Ramos (cell line): ENCODE measurements at regions not wholly inside any gene's neighbourhood (a gene's known extent, or its start where the extent isn't known, plus 50 kb on each side); places are given as distances from the start of the nearest gene placed in this dataset.

ENCODE experiments used
- in situ Hi-C: fragments of 300-500 bp; cut with MboI; formaldehyde crosslinking; loops from one replicate; pipeline ENCODE4 v1.14.3; 2022; ENCODE audit warnings: low sequenced_read_pairs; ENCODE audit not compliant: unreplicated experiment

GRCh38 chr4:15215109-15215508, 212.7 kb upstream of the C1QTNF7 start:
- in situ Hi-C loops = no loop called here

- in situ Hi-C loops = loop anchor here (25.0 kb wide), 1 partner anchor 736 kb away; the partner anchor contains the start of gene FGFBP2
Observed at GRCh38 chr4:15226203-15226602, 201.6 kb upstream of the C1QTNF7 start.

- in situ Hi-C loops = loop anchor here (5.0 to 25.0 kb wide), 3 partner anchors 226 to 773 kb away; partner anchors contain the start of gene FGFBP2
Observed at GRCh38 chr4:15231265-15232091, 196.4 kb upstream of the C1QTNF7 start.

- in situ Hi-C loops = loop anchor here (5.0 to 25.0 kb wide), 3 partner anchors 225 to 772 kb away; partner anchors contain the start of gene FGFBP2
Observed at GRCh38 chr4:15232366-15233263, 195.2 kb upstream of the C1QTNF7 start.

- in situ Hi-C loops = loop anchor here (5.0 to 25.0 kb wide), 3 partner anchors 224 to 772 kb away; partner anchors contain the start of gene FGFBP2
Observed at GRCh38 chr4:15233264-15233597, 194.6 kb upstream of the C1QTNF7 start.

GRCh38 chr4:15233626-15234025, 194.2 kb upstream of the C1QTNF7 start:
- in situ Hi-C loops = loop anchor here (5.0 to 25.0 kb wide), 3 partner anchors 224 to 771 kb away; partner anchors contain the start of gene FGFBP2

- in situ Hi-C loops = loop anchor here (5.0 to 25.0 kb wide), 3 partner anchors 223 to 771 kb away; partner anchors contain the start of gene FGFBP2
Observed at GRCh38 chr4:15234116-15234855, 193.5 kb upstream of the C1QTNF7 start.

GRCh38 chr4:15234856-15235126, 193.0 kb upstream of the C1QTNF7 start:
- in situ Hi-C loops = loop anchor here (5.0 to 25.0 kb wide), 3 partner anchors 223 to 770 kb away; partner anchors contain the start of gene FGFBP2

- in situ Hi-C loops = loop anchor here (10.0 to 25.0 kb wide), 2 partner anchors 727 to 770 kb away; partner anchors contain the start of gene FGFBP2
Observed at GRCh38 chr4:15235135-15235534, 192.7 kb upstream of the C1QTNF7 start.

- in situ Hi-C loops = loop anchor here (10.0 to 25.0 kb wide), 2 partner anchors 725 to 767 kb away; partner anchors contain the start of gene FGFBP2
Observed at GRCh38 chr4:15237648-15238230, 190.1 kb upstream of the C1QTNF7 start.

- in situ Hi-C loops = loop anchor here (10.0 to 25.0 kb wide), 2 partner anchors 724 to 766 kb away; partner anchors contain the start of gene FGFBP2
Observed at GRCh38 chr4:15238720-15239119, 189.1 kb upstream of the C1QTNF7 start.

GRCh38 chr4:15239866-15240265, 188.0 kb upstream of the C1QTNF7 start:
- in situ Hi-C loops = loop anchor here (10.0 to 25.0 kb wide), 2 partner anchors 722 to 765 kb away; partner anchors contain the start of gene FGFBP2

- in situ Hi-C loops = loop anchor here (25.0 kb wide), 1 partner anchor 722 kb away; the partner anchor contains the start of gene FGFBP2
Observed at GRCh38 chr4:15240764-15241163, 187.1 kb upstream of the C1QTNF7 start.

GRCh38 chr4:15242021-15242420, 185.8 kb upstream of the C1QTNF7 start:
- in situ Hi-C loops = loop anchor here (25.0 kb wide), 1 partner anchor 720 kb away; the partner anchor contains the start of gene FGFBP2

- in situ Hi-C loops = loop anchor here (25.0 kb wide), 1 partner anchor 718 kb away; the partner anchor contains the start of gene FGFBP2
Observed at GRCh38 chr4:15244354-15244753, 183.5 kb upstream of the C1QTNF7 start.

- in situ Hi-C loops = loop anchor here (25.0 kb wide), 1 partner anchor 717 kb away; the partner anchor contains the start of gene FGFBP2
Observed at GRCh38 chr4:15245006-15245530, 182.8 kb upstream of the C1QTNF7 start.

- in situ Hi-C loops = no loop called here
Observed at GRCh38 chr4:15250021-15250441, 177.8 kb upstream of the C1QTNF7 start.

- in situ Hi-C loops = no loop called here
Observed at GRCh38 chr4:15253349-15253748, 174.5 kb upstream of the C1QTNF7 start.
